Parathyroid adenoma (tissue), 2 donors: ENCODE measurements at regions not wholly inside any gene's neighbourhood (a gene's known extent, or its start where the extent isn't known, plus 50 kb on each side); places are given as distances from the start of the nearest gene placed in this dataset.

Source experiments
- H2AFZ ChIP-seq: fragments of 300-600 bp; sonication (generic); one replicate; pipeline ENCODE4 v1.7.0; 2017; ENCODE audit warnings: antibody characterized with exemption, mild to moderate bottlenecking
- H3K27ac ChIP-seq: fragments of 300-600 bp; sonication (generic); one replicate; pipeline ENCODE4 v1.7.0; 2017
- H3K27me3 ChIP-seq: fragments of 300-600 bp; sonication (generic); one replicate; pipeline ENCODE4 v1.7.0; 2017; ENCODE audit warnings: low read length; ENCODE audit not compliant: control insufficient read depth, insufficient read depth
- H3K36me3 ChIP-seq: fragments of 300-600 bp; sonication (generic); one replicate; pipeline ENCODE4 v1.7.0; 2017; ENCODE audit warnings: low read length; ENCODE audit not compliant: control insufficient read depth, insufficient read depth
- H3K4me1 ChIP-seq: fragments of 300-600 bp; sonication (generic); one replicate; pipeline ENCODE4 v1.7.0; 2017; ENCODE audit warnings: control low read depth
- H3K4me2 ChIP-seq: fragments of 300-600 bp; sonication (generic); one replicate; pipeline ENCODE4 v1.7.0; 2017; ENCODE audit warnings: low read length
- H3K4me3 ChIP-seq: fragments of 300-600 bp; sonication (generic); one replicate; pipeline ENCODE4 v1.7.0; 2017; ENCODE audit warnings: low read depth, low read length
- H3K79me2 ChIP-seq: fragments of 300-600 bp; sonication (generic); one replicate; pipeline ENCODE4 v1.7.0; 2017; ENCODE audit warnings: control low read depth
- H3K9ac ChIP-seq: fragments of 300-600 bp; sonication (generic); one replicate; pipeline ENCODE4 v1.7.0; 2017; ENCODE audit warnings: mild to moderate bottlenecking
- H3K9me3 ChIP-seq: fragments of 300-600 bp; sonication (generic); one replicate; pipeline ENCODE4 v1.7.0; 2017; ENCODE audit warnings: low read length; ENCODE audit not compliant: control insufficient read depth
- CTCF ChIP-seq: fragments of 300-600 bp; sonication (generic); IDR thresholded peaks from one replicate; pipeline ENCODE4 v1.7.0; 2017; ENCODE audit warnings: antibody characterized with exemption, mild to moderate bottlenecking
- donor health status: primary hyperparathyroidism.

GRCh38 chr13:107960301-107960700, 255.0 kb downstream of the LIG4 start:
- TF ChIP-seq CTCF, result no peak

GRCh38 chr13:107956889-107957288, 258.4 kb downstream of the LIG4 start:
- Histone ChIP-seq H3K27ac (no peak overlapping the region), H3K9ac (no peak overlapping the region), H2AFZ (no peak overlapping the region), H3K36me3 (no peaks in the 10 kb centered on the region), H3K9me3 (no peaks in the 10 kb centered on the region), H3K27me3 (no peaks in the 10 kb centered on the region), H3K4me1 (no peaks in the 10 kb centered on the region), H3K79me2 (no peaks in the 10 kb centered on the region), H3K4me2 (no peak overlapping the region), H3K4me3 (no peak overlapping the region)
- TF ChIP-seq CTCF, result no peak

More at GRCh38 chr13:107960301-107960700, 255.0 kb downstream of the LIG4 start:
- Histone ChIP-seq H3K79me2 (no peaks in the 10 kb centered on the region), H3K9ac (no peak overlapping the region), H3K4me2 (no peak overlapping the region), H3K36me3 (no peaks in the 10 kb centered on the region), H3K27me3 (no peaks in the 10 kb centered on the region), H3K9me3 (no peaks in the 10 kb centered on the region), H3K4me1 (no peaks in the 10 kb centered on the region), H3K27ac (no peak overlapping the region), H3K4me3 (no peak overlapping the region), H2AFZ (no peak overlapping the region)

- no peak overlapping the region for H3K4me3 ChIP-seq
- H3K79me2 ChIP-seq, result no peaks in the 10 kb centered on the region
- no peaks in the 10 kb centered on the region for H3K9me3 ChIP-seq
- no peaks in the 10 kb centered on the region for H3K4me1 ChIP-seq
- H3K27ac ChIP-seq, result no peak overlapping the region
- H3K36me3 ChIP-seq, result no peaks in the 10 kb centered on the region
- H3K27me3 ChIP-seq, result no peaks in the 10 kb centered on the region
- H3K4me2 ChIP-seq, result no peak overlapping the region
- H3K9ac ChIP-seq, result no peak overlapping the region
- no peak overlapping the region for H2AFZ ChIP-seq
- no peak for TF ChIP-seq CTCF
Measured at GRCh38 chr13:107942030-107942617, 273.2 kb downstream of the LIG4 start.

GRCh38 chr13:107941345-107942029, 273.8 kb downstream of the LIG4 start:
- Histone ChIP-seq H3K4me3 (no peak overlapping the region), H3K4me1 (no peaks in the 10 kb centered on the region), H3K9me3 (no peaks in the 10 kb centered on the region), H3K79me2 (no peaks in the 10 kb centered on the region), H3K27me3 (no peaks in the 10 kb centered on the region), H3K27ac (no peak overlapping the region), H3K9ac (no peak overlapping the region), H2AFZ (no peak overlapping the region), H3K4me2 (no peak overlapping the region), H3K36me3 (no peaks in the 10 kb centered on the region)
- no peak for TF ChIP-seq CTCF

GRCh38 chr13:107937848-107938247, 277.5 kb downstream of the LIG4 start:
- no peak for TF ChIP-seq CTCF
- Histone ChIP-seq H3K9ac (no peak overlapping the region), H3K9me3 (no peaks in the 10 kb centered on the region), H3K27me3 (no peaks in the 10 kb centered on the region), H3K27ac (no peak overlapping the region), H3K4me2 (no peak overlapping the region), H3K36me3 (no peaks in the 10 kb centered on the region), H3K4me3 (no peak overlapping the region), H3K79me2 (no peaks in the 10 kb centered on the region), H3K4me1 (no peaks in the 10 kb centered on the region), H2AFZ (no peak overlapping the region)
